Fibroblast of skin of right biceps (primary cell): ENCODE measurements at regions not wholly inside any gene's neighbourhood (a gene's known extent, or its start where the extent isn't known, plus 50 kb on each side); places are given as distances from the start of the nearest gene placed in this dataset.

ENCODE experiments used
- DNase-seq: peaks from one replicate; pipeline ENCODE4 v3.0.0-alpha.2; 2013

GRCh38 chr11:131309776-131310175 lies 60.6 kb upstream of the NTM start:
- DNase-seq = no peak

DNA sequence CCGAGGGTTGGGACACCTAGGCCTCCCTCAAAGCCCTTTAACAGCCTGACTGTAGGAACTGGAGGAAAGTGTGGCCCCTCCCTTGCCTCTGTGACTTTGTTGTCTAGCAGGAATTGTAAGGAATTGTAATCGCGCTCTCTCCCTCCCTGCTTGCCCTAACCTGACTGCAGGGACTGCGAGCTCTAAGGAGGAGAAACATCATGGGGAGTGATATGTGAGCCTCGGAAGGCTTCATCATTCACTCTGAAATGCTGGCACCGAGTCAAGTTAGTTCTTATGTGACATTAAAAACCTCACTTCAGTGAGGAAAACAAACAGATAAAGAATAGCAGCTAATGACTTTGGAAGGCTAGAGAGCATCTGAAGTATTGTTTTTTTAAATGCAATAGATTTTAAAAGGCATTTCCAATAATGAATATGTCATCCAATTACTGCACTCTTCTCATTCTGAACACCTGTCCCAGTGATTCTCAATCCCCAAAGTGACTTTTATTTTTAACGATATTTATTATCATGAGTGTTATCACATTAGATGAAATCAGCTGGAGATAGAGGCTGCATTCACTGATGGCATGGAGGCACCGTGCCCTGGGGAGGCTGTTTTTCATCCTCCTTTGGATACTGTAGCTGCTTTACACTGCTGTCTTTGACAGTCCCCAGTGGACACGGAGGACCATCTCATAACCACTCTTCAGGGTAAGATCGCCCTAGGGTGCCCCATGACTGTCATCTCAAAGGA lies 58.5 kb upstream of the NTM start:
- DNase-seq = no peak
